ENCODE measurements at regions not wholly inside any gene's neighbourhood (a gene's known extent, or its start where the extent isn't known, plus 50 kb on each side); places are given as distances from the start of the nearest gene placed in this dataset.

DNA sequence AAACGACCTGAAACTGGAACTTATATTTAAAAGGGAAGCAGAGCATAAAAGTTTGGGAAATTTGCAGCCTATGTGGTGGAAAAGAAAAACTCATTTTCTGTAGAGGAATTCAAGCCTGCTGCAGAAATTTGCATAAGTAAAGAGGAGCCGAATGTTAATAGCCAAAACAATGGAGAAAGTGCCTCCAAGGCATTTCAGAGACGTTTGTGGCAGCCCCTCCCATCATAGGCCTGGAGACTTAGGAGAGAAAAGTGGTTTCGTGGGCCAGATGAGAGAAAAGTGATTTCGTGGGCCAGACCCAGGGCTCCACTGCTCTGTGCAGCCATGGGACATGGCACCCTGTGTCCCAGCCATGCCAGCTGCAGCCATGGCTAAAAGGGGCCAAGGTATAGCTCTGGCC, 361.9 kb downstream of the PCDH19 start:
- Histone ChIP-seq H3K27me3 (no peaks in the 10 kb centered on the region), H3K4me3 (no peak overlapping the region), H3K4me1 (no peaks in the 10 kb centered on the region), H3K9me3 (no peaks in the 10 kb centered on the region), H3K36me3 (no peaks in the 10 kb centered on the region), H3K27ac (no peak overlapping the region)
- DNase-seq (no peak), ATAC-seq (no peak)
- TF ChIP-seq POLR2A (IDR thresholded peaks at IDR 0.05), result no peak
- TF ChIP-seq, protein P1, sequence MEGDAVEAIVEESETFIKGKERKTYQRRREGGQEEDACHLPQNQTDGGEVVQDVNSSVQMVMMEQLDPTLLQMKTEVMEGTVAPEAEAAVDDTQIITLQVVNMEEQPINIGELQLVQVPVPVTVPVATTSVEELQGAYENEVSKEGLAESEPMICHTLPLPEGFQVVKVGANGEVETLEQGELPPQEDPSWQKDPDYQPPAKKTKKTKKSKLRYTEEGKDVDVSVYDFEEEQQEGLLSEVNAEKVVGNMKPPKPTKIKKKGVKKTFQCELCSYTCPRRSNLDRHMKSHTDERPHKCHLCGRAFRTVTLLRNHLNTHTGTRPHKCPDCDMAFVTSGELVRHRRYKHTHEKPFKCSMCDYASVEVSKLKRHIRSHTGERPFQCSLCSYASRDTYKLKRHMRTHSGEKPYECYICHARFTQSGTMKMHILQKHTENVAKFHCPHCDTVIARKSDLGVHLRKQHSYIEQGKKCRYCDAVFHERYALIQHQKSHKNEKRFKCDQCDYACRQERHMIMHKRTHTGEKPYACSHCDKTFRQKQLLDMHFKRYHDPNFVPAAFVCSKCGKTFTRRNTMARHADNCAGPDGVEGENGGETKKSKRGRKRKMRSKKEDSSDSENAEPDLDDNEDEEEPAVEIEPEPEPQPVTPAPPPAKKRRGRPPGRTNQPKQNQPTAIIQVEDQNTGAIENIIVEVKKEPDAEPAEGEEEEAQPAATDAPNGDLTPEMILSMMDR (IDR thresholded peaks at IDR 0.05 in 4 of 5, conservative IDR thresholded peaks at IDR 0.05 in 1 of 5), result no peak
- in situ Hi-C loops (cut with MboI; ENCODE audit: low sequenced_read_pairs in 4 of 4) (no loop called here), intact Hi-C loops (cut with DNase I; ENCODE audit: low total_unique reads) (no loop called here)
